B cell (primary cell): ENCODE measurements at regions not wholly inside any gene's neighbourhood (a gene's known extent, or its start where the extent isn't known, plus 50 kb on each side); places are given as distances from the start of the nearest gene placed in this dataset.

Source experiments
- ATAC-seq: fragments of 200-7000 bp; cut with Tn5 transposase; one replicate; pipeline ENCODE4 v1.10.0; 2021; ENCODE audit warnings: low read depth, mild to moderate bottlenecking, moderate number of reproducible peaks, moderate library complexity
- CTCF ChIA-PET: fragments of 350-600 bp; sonication (Branson Sonifier 250); formaldehyde crosslinking; loops from one replicate; lab custom pipeline; 2021; ENCODE audit warnings: antibody characterized with exemption, inconsistent platforms; lab: Charles Lee
- POLR2A ChIA-PET: fragments of 350-600 bp; sonication (Branson Sonifier 250); formaldehyde crosslinking; loops from one replicate; lab custom pipeline; 2021; ENCODE audit warnings: antibody characterized with exemption; lab: Charles Lee
- DNase-seq: peaks from one replicate; pipeline ENCODE4 v3.0.0; 2013
- H2AFZ ChIP-seq: 2 replicates; pipeline ENCODE4 v1.6.1; 2012; ENCODE audit warnings: mild to moderate bottlenecking, low read depth, low read length; ENCODE audit not compliant: insufficient read depth, poor library complexity, severe bottlenecking
- H3K27ac ChIP-seq, 2 donors: 1 replicate in 1 of 2; 2 replicates in 1 of 2; pipeline ENCODE4 v1.5.1; 2012 to 2013; ENCODE audit warnings: low read length in 2 of 2, mild to moderate bottlenecking in 2 of 2, moderate library complexity in 1 of 2
- H3K27me3 ChIP-seq, 4 experiments: fragments of 200-600 bp in 1 of 4; sonication (generic) in 1 of 4; replicated peaks in 1 of 4; 1 replicate in 2 of 4; 2 replicates in 2 of 4; pipeline versions ENCODE4 v1.6.1 to v1.7.0; 2013 to 2016; ENCODE audit warnings: low read length in 3 of 4, mild to moderate bottlenecking in 2 of 4, mixed read lengths in 1 of 4, moderate library complexity in 1 of 4; ENCODE audit not compliant: insufficient read depth in 4 of 4, control insufficient read depth in 3 of 4; ENCODE audit errors: control extremely low read depth in 1 of 4
- H3K36me3 ChIP-seq, 2 experiments: replicated peaks in 1 of 2; 1 replicate in 1 of 2; 2 replicates in 1 of 2; pipeline versions ENCODE4 v1.6.1 to v1.7.1; 2013; ENCODE audit warnings: low read length in 1 of 2; ENCODE audit not compliant: insufficient read depth in 2 of 2, control insufficient read depth in 1 of 2; ENCODE audit errors: control extremely low read depth in 1 of 2, extremely low read depth in 1 of 2
- H3K4me1 ChIP-seq, 2 donors: fragments of 200-600 bp in 1 of 2; sonication (generic) in 1 of 2; 1 replicate in 1 of 2; 2 replicates in 1 of 2; pipeline versions ENCODE4 v1.5.1 to v1.6.1; 2013 to 2017; ENCODE audit warnings: low read length in 2 of 2; ENCODE audit not compliant: control insufficient read depth in 2 of 2, insufficient read depth in 2 of 2
- H3K4me2 ChIP-seq: replicated peaks from 2 replicates; pipeline ENCODE3; 2012; ENCODE audit warnings: mild to moderate bottlenecking, low read depth, low read length; ENCODE audit not compliant: poor library complexity, severe bottlenecking
- H3K4me3 ChIP-seq, 5 experiments: fragments of 200-600 bp in 1 of 5; sonication (generic) in 1 of 5; 1 replicate in 3 of 5; 2 replicates in 2 of 5; pipeline versions ENCODE4 v1.5.1 to v1.7.0; 2011 to 2016; ENCODE audit warnings: low read length in 4 of 5, mild to moderate bottlenecking in 4 of 5, low read depth in 2 of 5, control low read depth in 1 of 5, moderate library complexity in 1 of 5; ENCODE audit not compliant: insufficient read depth in 1 of 5; ENCODE audit errors: control extremely low read depth in 1 of 5, extremely low read depth in 1 of 5
- H3K79me2 ChIP-seq: fragments of 200-600 bp; sonication (generic); one replicate; pipeline ENCODE4 v1.6.0; 2016; ENCODE audit warnings: low read length; ENCODE audit not compliant: control insufficient read depth, insufficient read depth
- H3K9ac ChIP-seq: fragments of 200-600 bp; sonication (generic); 2 replicates; pipeline ENCODE4 v1.6.1; 2017; ENCODE audit warnings: mild to moderate bottlenecking, low read length, moderate library complexity
- H3K9me3 ChIP-seq, 3 donors: one replicate each; pipeline versions ENCODE4 v1.6.1 to v1.7.1; 2013; ENCODE audit warnings: low read length in 2 of 3; ENCODE audit not compliant: control insufficient read depth in 2 of 3, insufficient read depth in 1 of 3; ENCODE audit errors: control extremely low read depth in 1 of 3
- H4K20me1 ChIP-seq: 2 replicates; pipeline ENCODE4 v1.6.0; 2012; ENCODE audit warnings: mild to moderate bottlenecking, low read length; ENCODE audit not compliant: insufficient read depth, control insufficient read depth, poor library complexity, severe bottlenecking
- H3K27ac Mint-ChIP-seq: one replicate; pipeline ENCODE4 v1.8.0; 2021; ENCODE audit warnings: mixed read lengths
- H3K27me3 Mint-ChIP-seq: one replicate; pipeline ENCODE4 v1.8.0; 2021; ENCODE audit warnings: mixed read lengths
- H3K4me1 Mint-ChIP-seq: one replicate; pipeline ENCODE4 v1.8.0; 2021; ENCODE audit warnings: mixed read lengths
- H3K4me3 Mint-ChIP-seq: one replicate; pipeline ENCODE4 v1.8.0; 2021; ENCODE audit warnings: mixed read lengths
- H3K9me3 Mint-ChIP-seq: one replicate; pipeline ENCODE4 v1.8.0; 2022; ENCODE audit warnings: mixed read lengths; ENCODE audit not compliant: insufficient read depth
- EZH2 ChIP-seq: IDR thresholded peaks from 2 replicates; pipeline ENCODE4 v1.6.1; 2012; ENCODE audit warnings: borderline replicate concordance, low read depth, mild to moderate bottlenecking, moderate library complexity, low read length; ENCODE audit not compliant: insufficient read depth, poor library complexity, severe bottlenecking
- WGBS: methylation state at CpG from one replicate; pipeline ENCODE4 v1.1.5; 2013; ENCODE audit warnings: missing lambda C conversion rate; ENCODE audit not compliant: insufficient coverage; 5-methylcytosine and 5-hydroxymethylcytosine counted together
- intact Hi-C: fragments of 100-400 bp; cut with micrococcal nuclease; formaldehyde crosslinking; loops from one replicate; pipeline ENCODE4 v1.10.0; 2022
- TF ChIP-seq, protein P1 (sequence below): fragments of 200-600 bp; IDR thresholded peaks from one replicate; pipeline ENCODE4 v1.8.0; 2022; ENCODE audit warnings: antibody characterized with exemption, mild to moderate bottlenecking

DNA sequence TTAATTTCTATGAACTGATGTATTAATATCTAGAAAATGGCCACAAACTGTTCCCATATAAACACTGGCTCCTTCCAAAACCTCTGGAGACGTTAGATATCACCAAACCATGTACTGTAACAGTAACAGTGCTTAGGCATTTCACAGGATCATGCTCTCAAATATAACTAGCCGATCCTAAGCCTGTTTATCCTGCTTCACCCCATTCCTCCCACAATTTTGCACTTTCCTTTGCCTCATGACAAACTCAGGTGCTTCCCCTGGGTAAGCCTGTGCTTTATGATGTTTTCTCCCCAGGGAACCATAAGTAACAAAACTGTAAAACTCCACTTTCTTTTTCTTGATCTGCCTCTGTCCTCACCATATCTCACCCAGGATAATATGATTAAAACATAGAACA, 452.3 kb downstream of the PLA2G4A start:
- H3K4me2 ChIP-seq, result no peak overlapping the region
- peaks cover 0 to 3% (median 0%) of the 10 kb centered on the region in 3 donors for H3K9me3 ChIP-seq
- H3K79me2 ChIP-seq, result no peaks in the 10 kb centered on the region
- no peak overlapping the region for H3K27ac ChIP-seq
- no peaks in the 10 kb centered on the region for H4K20me1 ChIP-seq
- CTCF ChIA-PET, result no interaction called here
- intact Hi-C loops, result no loop called here
- no peak overlapping the region for H3K4me3 ChIP-seq
- no peak overlapping the region for H3K4me3 Mint-ChIP-seq
- ATAC-seq, result no peak
- no peak overlapping the region for H2AFZ ChIP-seq
- no peak for DNase-seq
- TF ChIP-seq, protein P1, sequence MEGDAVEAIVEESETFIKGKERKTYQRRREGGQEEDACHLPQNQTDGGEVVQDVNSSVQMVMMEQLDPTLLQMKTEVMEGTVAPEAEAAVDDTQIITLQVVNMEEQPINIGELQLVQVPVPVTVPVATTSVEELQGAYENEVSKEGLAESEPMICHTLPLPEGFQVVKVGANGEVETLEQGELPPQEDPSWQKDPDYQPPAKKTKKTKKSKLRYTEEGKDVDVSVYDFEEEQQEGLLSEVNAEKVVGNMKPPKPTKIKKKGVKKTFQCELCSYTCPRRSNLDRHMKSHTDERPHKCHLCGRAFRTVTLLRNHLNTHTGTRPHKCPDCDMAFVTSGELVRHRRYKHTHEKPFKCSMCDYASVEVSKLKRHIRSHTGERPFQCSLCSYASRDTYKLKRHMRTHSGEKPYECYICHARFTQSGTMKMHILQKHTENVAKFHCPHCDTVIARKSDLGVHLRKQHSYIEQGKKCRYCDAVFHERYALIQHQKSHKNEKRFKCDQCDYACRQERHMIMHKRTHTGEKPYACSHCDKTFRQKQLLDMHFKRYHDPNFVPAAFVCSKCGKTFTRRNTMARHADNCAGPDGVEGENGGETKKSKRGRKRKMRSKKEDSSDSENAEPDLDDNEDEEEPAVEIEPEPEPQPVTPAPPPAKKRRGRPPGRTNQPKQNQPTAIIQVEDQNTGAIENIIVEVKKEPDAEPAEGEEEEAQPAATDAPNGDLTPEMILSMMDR, result no peak
- TF ChIP-seq EZH2, result no peak
- no peak overlapping the region for H3K9ac ChIP-seq
- H3K4me1 ChIP-seq, result no peaks in the 10 kb centered on the region
- no peaks in the 10 kb centered on the region for H3K36me3 ChIP-seq
- H3K4me1 Mint-ChIP-seq, result no peaks in the 10 kb centered on the region
- no peaks in the 10 kb centered on the region for H3K27me3 Mint-ChIP-seq
- POLR2A ChIA-PET, result no interaction called here
- WGBS, result 61% methylated on average over 2 of the region's 2 CpGs
- H3K27me3 ChIP-seq, result no peaks in the 10 kb centered on the region
- H3K9me3 Mint-ChIP-seq, result no peaks in the 10 kb centered on the region
- H3K27ac Mint-ChIP-seq, result no peak overlapping the region

DNA sequence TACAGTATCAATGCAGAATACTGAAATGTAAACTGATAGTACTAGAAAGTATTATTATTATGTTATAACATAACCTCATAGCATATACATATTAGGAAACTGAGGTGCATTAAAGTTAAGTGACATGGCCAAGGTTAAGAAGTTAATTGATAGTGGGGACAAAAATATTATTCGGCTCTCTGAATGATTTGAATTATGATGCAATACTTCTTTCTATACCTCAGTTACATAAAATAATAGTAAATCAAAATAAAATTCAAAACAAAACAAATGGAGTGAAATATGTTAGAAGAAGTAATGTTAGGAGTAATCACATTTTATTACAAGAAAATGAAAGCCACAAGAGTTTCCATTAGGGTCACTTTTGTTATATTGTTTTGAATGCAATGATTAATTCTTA, 455.2 kb downstream of the PLA2G4A start:
- H3K27ac Mint-ChIP-seq, result no peak overlapping the region
- no peak for ATAC-seq
- H3K9me3 Mint-ChIP-seq, result peaks cover 3% of the 10 kb centered on the region
- Histone ChIP-seq H3K27me3 (no peaks in the 10 kb centered on the region), H3K27ac (no peak overlapping the region), H3K4me3 (no peak overlapping the region), H3K4me2 (no peak overlapping the region), H3K4me1 (no peaks in the 10 kb centered on the region), H3K36me3 (no peaks in the 10 kb centered on the region), H4K20me1 (no peaks in the 10 kb centered on the region), H3K79me2 (no peaks in the 10 kb centered on the region), H2AFZ (no peak overlapping the region), H3K9ac (no peak overlapping the region), H3K9me3 (peaks cover 0 to 3% (median 0%) of the 10 kb centered on the region in 3 donors)
- intact Hi-C loops, result no loop called here
- WGBS, result no CpG with 5 or more reads among the region's 1 CpG
- POLR2A ChIA-PET, result no interaction called here
- H3K4me1 Mint-ChIP-seq, result no peaks in the 10 kb centered on the region
- H3K4me3 Mint-ChIP-seq, result no peak overlapping the region
- no peak for TF ChIP-seq EZH2
- TF ChIP-seq, protein P1, result no peak
- no peak for DNase-seq
- CTCF ChIA-PET, result no interaction called here
- H3K27me3 Mint-ChIP-seq, result no peaks in the 10 kb centered on the region
